Ovary (tissue), 7 donors: ENCODE measurements at regions not wholly inside any gene's neighbourhood (a gene's known extent, or its start where the extent isn't known, plus 50 kb on each side); places are given as distances from the start of the nearest gene placed in this dataset.

Source experiments
- DNase-seq, 5 donors: peaks; one replicate each; pipeline ENCODE4 v3.0.0-alpha.2; 2019 to 2020
- H3K27ac ChIP-seq, 2 donors: fragments of 200-600 bp; one replicate each; pipeline versions ENCODE4 v1.5.1 to v1.8.0; 2019 to 2022
- H3K27me3 ChIP-seq: fragments of 200-600 bp; one replicate; pipeline ENCODE4 v1.8.0; 2022
- H3K36me3 ChIP-seq: fragments of 200-600 bp; sonication (generic); one replicate; pipeline ENCODE4 v1.5.1; 2019
- H3K4me1 ChIP-seq: one replicate; pipeline ENCODE4 v1.8.1; 2013; ENCODE audit warnings: mild to moderate bottlenecking, moderate library complexity; ENCODE audit not compliant: insufficient read depth
- H3K4me3 ChIP-seq: fragments of 200-600 bp; sonication (generic); one replicate; pipeline ENCODE4 v1.5.1; 2017
- H3K9me3 ChIP-seq, 2 donors: fragments of 200-600 bp in 1 of 2; sonication (generic) in 1 of 2; one replicate each; pipeline versions ENCODE4 v1.5.1 to v1.8.1; 2013 to 2019; ENCODE audit warnings: mild to moderate bottlenecking in 1 of 2, moderate library complexity in 1 of 2
- CTCF ChIP-seq, 3 donors: fragments of 450-650 bp in 2 of 3; fragments of 200-600 bp in 1 of 3; IDR thresholded peaks; one replicate each; pipeline versions ENCODE4 v1.5.1 to v1.8.0; 2016 to 2022; ENCODE audit warnings: antibody characterized with exemption in 3 of 3, mild to moderate bottlenecking in 1 of 3
- EP300 ChIP-seq: sonication (generic); formaldehyde crosslinking; IDR thresholded peaks from one replicate; pipeline ENCODE4 v1.6.1; 2017; ENCODE audit warnings: antibody characterized with exemption
- POLR2A ChIP-seq: fragments of 450-650 bp; IDR thresholded peaks from one replicate; pipeline ENCODE4 v1.6.1; 2017; ENCODE audit warnings: antibody characterized with exemption, mild to moderate bottlenecking, moderate library complexity
- whole genome bisulfite sequencing, 3 donors: extraction: QIAGEN DNeasy Blood & Tissue Kit in 1 of 3; methylation state at CpG; one replicate each; pipeline versions ENCODE4 v1.1.5 to v1.1.7; 2013 to 2017; 5-methylcytosine and 5-hydroxymethylcytosine counted together
- intact Hi-C, 4 donors: fragments of 100-400 bp; cut with DNase I; formaldehyde crosslinking; loops; one replicate each; pipeline versions ENCODE4 v1.11.0 to v1.15.1; 2022 to 2023
- donor health status: DM: no; HTN: no; CAD: no; lungs with moderate emphysema.
- donor health status: DM: no; HTN: no; CAD: no.
- donor health status: Bipolar disorder and iron deficiency.
- donor health status: DM: no; HTN: no; CAD: no.
- donor health status: DM: yes; HTN: yes; CAD: no.

- Histone ChIP-seq H3K27me3 (no peaks in the 10 kb centered on the region), H3K4me1 (no peaks in the 10 kb centered on the region), H3K27ac (no peak overlapping the region), H3K4me3 (no peak overlapping the region), H3K36me3 (no peaks in the 10 kb centered on the region), H3K9me3 (no peaks in the 10 kb centered on the region)
- intact Hi-C loops: no loop called here
- DNase-seq: no peak
- 63 to 67% (median 66%) methylated on average over 7 of the region's 7 CpGs for WGBS, 3 donors
- no peak for TF ChIP-seq POLR2A
- TF ChIP-seq EP300: no peak
- TF ChIP-seq CTCF (IDR thresholded peaks at IDR 0.05): no peak
Observed at GRCh38 chr16:5891296-5891695, 793.7 kb upstream of the EEF2KMT start.

- DNase-seq: no peak
- no peaks in the 10 kb centered on the region for H3K9me3 ChIP-seq
- H3K36me3 ChIP-seq: no peaks in the 10 kb centered on the region
- TF ChIP-seq POLR2A: no peak
- TF ChIP-seq EP300: no peak
- TF ChIP-seq CTCF (IDR thresholded peaks at IDR 0.05): no peak
- H3K4me1 ChIP-seq: no peaks in the 10 kb centered on the region
- WGBS, 3 donors: 43 to 47% (median 47%) methylated on average over 6 of the region's 6 CpGs
- H3K4me3 ChIP-seq: no peak overlapping the region
- no peaks in the 10 kb centered on the region for H3K27me3 ChIP-seq
- no peak overlapping the region for H3K27ac ChIP-seq
- intact Hi-C loops: no loop called here
Observed at GRCh38 chr16:5885521-5885920, 787.9 kb upstream of the EEF2KMT start.

- WGBS, 3 donors: 53 to 61% (median 56%) methylated on average over 5 of the region's 5 CpGs
- intact Hi-C loops: no loop called here
Observed at GRCh38 chr16:5884996-5885395, 787.4 kb upstream of the EEF2KMT start.

GRCh38 chr16:5884339-5884738, 786.7 kb upstream of the EEF2KMT start:
- TF ChIP-seq POLR2A (no peak), CTCF (IDR thresholded peaks at IDR 0.05) (no peak), EP300 (no peak)
- WGBS, 3 donors: 79 to 84% (median 81%) methylated on average over 8 of the region's 8 CpGs
- Histone ChIP-seq H3K4me3 (no peak overlapping the region), H3K9me3 (no peaks in the 10 kb centered on the region), H3K27ac (no peak overlapping the region), H3K4me1 (no peaks in the 10 kb centered on the region), H3K36me3 (no peaks in the 10 kb centered on the region), H3K27me3 (no peaks in the 10 kb centered on the region)
- intact Hi-C loops: no loop called here
- DNase-seq: no peak

More at GRCh38 chr16:5884996-5885395, 787.4 kb upstream of the EEF2KMT start:
- Histone ChIP-seq H3K4me1 (no peaks in the 10 kb centered on the region), H3K27ac (no peak overlapping the region), H3K36me3 (no peaks in the 10 kb centered on the region), H3K9me3 (no peaks in the 10 kb centered on the region), H3K27me3 (no peaks in the 10 kb centered on the region), H3K4me3 (no peak overlapping the region)
- TF ChIP-seq CTCF (IDR thresholded peaks at IDR 0.05) (no peak), POLR2A (no peak), EP300 (no peak)
- DNase-seq: no peak
